ENCODE measurements at regions not wholly inside any gene's neighbourhood (a gene's known extent, or its start where the extent isn't known, plus 50 kb on each side); places are given as distances from the start of the nearest gene placed in this dataset.

DNA sequence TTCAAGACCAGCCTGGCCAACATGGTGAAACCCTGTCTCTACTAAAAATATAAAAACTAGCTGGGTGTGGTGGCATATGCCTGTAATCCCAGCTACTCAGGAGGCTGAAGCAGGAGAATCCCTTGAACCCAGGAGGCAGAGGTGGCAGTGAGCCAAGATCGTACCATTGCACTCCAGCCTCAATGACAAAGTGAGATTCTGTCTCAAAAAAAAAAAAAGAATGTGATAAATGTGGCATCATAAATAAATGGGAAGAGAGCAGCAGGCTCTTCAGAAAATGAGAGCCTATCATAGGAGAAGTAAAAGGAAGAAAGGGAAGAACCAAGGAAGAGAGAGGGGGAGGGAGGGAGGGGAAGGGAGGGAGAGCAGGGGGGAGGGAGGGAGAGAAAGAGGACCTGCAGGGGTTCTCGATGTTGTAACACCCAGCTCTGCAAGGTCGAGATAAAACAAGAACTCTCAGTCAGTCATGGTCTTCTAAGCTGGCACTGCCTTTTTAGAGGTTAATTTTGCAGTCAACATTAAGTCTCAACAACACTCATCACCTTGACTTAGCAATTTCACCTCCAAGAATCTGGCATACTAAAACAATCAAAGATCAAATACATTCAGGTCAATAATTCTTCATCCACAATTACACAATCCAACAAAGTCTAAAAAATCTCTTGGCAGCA is 68.7 kb upstream of the SIMC1 start:
- TF ChIP-seq, protein P1, sequence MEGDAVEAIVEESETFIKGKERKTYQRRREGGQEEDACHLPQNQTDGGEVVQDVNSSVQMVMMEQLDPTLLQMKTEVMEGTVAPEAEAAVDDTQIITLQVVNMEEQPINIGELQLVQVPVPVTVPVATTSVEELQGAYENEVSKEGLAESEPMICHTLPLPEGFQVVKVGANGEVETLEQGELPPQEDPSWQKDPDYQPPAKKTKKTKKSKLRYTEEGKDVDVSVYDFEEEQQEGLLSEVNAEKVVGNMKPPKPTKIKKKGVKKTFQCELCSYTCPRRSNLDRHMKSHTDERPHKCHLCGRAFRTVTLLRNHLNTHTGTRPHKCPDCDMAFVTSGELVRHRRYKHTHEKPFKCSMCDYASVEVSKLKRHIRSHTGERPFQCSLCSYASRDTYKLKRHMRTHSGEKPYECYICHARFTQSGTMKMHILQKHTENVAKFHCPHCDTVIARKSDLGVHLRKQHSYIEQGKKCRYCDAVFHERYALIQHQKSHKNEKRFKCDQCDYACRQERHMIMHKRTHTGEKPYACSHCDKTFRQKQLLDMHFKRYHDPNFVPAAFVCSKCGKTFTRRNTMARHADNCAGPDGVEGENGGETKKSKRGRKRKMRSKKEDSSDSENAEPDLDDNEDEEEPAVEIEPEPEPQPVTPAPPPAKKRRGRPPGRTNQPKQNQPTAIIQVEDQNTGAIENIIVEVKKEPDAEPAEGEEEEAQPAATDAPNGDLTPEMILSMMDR (IDR thresholded peaks at IDR 0.05 in 2 of 3, conservative IDR thresholded peaks at IDR 0.05 in 1 of 3; ENCODE audit: insufficient read depth in 2 of 3, low read depth in 1 of 3, low read length in 3 of 3): no peak
- TF ChIP-seq, protein P2, sequence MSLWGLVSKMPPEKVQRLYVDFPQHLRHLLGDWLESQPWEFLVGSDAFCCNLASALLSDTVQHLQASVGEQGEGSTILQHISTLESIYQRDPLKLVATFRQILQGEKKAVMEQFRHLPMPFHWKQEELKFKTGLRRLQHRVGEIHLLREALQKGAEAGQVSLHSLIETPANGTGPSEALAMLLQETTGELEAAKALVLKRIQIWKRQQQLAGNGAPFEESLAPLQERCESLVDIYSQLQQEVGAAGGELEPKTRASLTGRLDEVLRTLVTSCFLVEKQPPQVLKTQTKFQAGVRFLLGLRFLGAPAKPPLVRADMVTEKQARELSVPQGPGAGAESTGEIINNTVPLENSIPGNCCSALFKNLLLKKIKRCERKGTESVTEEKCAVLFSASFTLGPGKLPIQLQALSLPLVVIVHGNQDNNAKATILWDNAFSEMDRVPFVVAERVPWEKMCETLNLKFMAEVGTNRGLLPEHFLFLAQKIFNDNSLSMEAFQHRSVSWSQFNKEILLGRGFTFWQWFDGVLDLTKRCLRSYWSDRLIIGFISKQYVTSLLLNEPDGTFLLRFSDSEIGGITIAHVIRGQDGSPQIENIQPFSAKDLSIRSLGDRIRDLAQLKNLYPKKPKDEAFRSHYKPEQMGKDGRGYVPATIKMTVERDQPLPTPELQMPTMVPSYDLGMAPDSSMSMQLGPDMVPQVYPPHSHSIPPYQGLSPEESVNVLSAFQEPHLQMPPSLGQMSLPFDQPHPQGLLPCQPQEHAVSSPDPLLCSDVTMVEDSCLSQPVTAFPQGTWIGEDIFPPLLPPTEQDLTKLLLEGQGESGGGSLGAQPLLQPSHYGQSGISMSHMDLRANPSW (CRISPR knock-in tag; IDR thresholded peaks at IDR 0.05): no peak
